ENCODE measurements at regions not wholly inside any gene's neighbourhood (a gene's known extent, or its start where the extent isn't known, plus 50 kb on each side); places are given as distances from the start of the nearest gene placed in this dataset.

GRCh38 chr10:29961351-29961750 lies 98.0 kb downstream of the JCAD start:
- TF ChIP-seq POLR2AphosphoS5 (IDR thresholded peaks at IDR 0.05) (no peak), CTCF (IDR thresholded peaks at IDR 0.05) (no peak), POLR2A (IDR thresholded peaks at IDR 0.05) (no peak)
